ENCODE measurements at regions not wholly inside any gene's neighbourhood (a gene's known extent, or its start where the extent isn't known, plus 50 kb on each side); places are given as distances from the start of the nearest gene placed in this dataset.

DNA sequence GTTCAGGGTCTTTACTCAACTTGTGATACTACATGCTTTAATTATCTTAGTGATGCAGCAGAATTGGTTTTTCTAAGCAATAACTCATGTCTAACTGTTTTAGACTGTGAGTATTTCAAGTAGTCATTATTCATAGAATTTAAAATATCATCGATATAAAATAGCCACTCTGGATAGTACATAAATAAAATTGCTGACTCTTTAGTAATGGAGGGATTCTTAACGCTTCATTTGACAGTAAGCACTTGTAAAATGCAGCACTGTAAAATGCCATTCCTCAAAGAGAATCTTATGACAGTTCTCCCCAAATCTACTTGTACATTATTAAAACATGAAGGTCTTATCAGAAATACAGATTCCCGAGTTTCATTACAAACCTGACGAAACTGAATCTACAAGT, 262.8 kb upstream of the LRFN5 start:
- H3K4me3 Mint-ChIP-seq = no peak overlapping the region

More for the DNA sequence above, 262.8 kb upstream of the LRFN5 start:
- H3K27me3 ChIP-seq (ENCODE audit: insufficient read depth, low read length) = no peaks in the 10 kb centered on the region
- no peak overlapping the region for H3K4ac ChIP-seq (ENCODE audit: low read depth, low read length)
- H3K4me2 ChIP-seq (ENCODE audit: insufficient read depth, insufficient read length, low read length) = no peak overlapping the region
- H2BK12ac ChIP-seq (ENCODE audit: insufficient read length, low read depth, low read length) = no peak overlapping the region
- H3K4me1 ChIP-seq (ENCODE audit: insufficient read depth, low read length) = no peaks in the 10 kb centered on the region
- no peak overlapping the region for H2BK5ac ChIP-seq (ENCODE audit: insufficient read length, low read length)
- H3K9ac ChIP-seq (ENCODE audit: extremely low read depth, insufficient read length, low read length) = no peak overlapping the region
- no peak overlapping the region for H3K18ac ChIP-seq (ENCODE audit: insufficient read length, low read depth, low read length)
- TF ChIP-seq, protein P1, sequence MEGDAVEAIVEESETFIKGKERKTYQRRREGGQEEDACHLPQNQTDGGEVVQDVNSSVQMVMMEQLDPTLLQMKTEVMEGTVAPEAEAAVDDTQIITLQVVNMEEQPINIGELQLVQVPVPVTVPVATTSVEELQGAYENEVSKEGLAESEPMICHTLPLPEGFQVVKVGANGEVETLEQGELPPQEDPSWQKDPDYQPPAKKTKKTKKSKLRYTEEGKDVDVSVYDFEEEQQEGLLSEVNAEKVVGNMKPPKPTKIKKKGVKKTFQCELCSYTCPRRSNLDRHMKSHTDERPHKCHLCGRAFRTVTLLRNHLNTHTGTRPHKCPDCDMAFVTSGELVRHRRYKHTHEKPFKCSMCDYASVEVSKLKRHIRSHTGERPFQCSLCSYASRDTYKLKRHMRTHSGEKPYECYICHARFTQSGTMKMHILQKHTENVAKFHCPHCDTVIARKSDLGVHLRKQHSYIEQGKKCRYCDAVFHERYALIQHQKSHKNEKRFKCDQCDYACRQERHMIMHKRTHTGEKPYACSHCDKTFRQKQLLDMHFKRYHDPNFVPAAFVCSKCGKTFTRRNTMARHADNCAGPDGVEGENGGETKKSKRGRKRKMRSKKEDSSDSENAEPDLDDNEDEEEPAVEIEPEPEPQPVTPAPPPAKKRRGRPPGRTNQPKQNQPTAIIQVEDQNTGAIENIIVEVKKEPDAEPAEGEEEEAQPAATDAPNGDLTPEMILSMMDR (conservative IDR thresholded peaks at IDR 0.05) = no peak
- H4K20me1 ChIP-seq (ENCODE audit: control insufficient read depth, insufficient read depth, insufficient read length) = no peaks in the 10 kb centered on the region
- no CpG with 5 or more reads among the region's 4 CpGs for WGBS (ENCODE audit: extremely low coverage, insufficient read length, low lambda C conversion rate)
- no peak overlapping the region for H3K23ac ChIP-seq (ENCODE audit: insufficient read length, low read depth, low read length)
- no peak overlapping the region for H2BK120ac ChIP-seq (ENCODE audit: low read depth, low read length, poor library complexity, severe bottlenecking)
- H3K36me3 Mint-ChIP-seq (ENCODE audit: insufficient read depth in 1 of 3, low read depth in 3 of 3) = no peaks in the 10 kb centered on the region
- H3T11ph ChIP-seq (ENCODE audit: low read length) = no peak overlapping the region
- H3K9me3 Mint-ChIP-seq = no peaks in the 10 kb centered on the region; a peak in 1 of 5 replicates
- H3K56ac ChIP-seq (ENCODE audit: insufficient read length, low read depth, low read length) = no peak overlapping the region
- H2AFZ ChIP-seq (ENCODE audit: low read length) = no peak overlapping the region
- H2BK15ac ChIP-seq (ENCODE audit: low read depth, low read length) = no peak overlapping the region
- H3K79me1 ChIP-seq (ENCODE audit: insufficient read depth, low read depth, low read length, poor library complexity, severe bottlenecking) = no peaks in the 10 kb centered on the region
- no peaks in the 10 kb centered on the region for H3K23me2 ChIP-seq (ENCODE audit: insufficient read length, low read depth, low read length, poor library complexity, severe bottlenecking)
- no peaks in the 10 kb centered on the region for H3K79me2 ChIP-seq (ENCODE audit: insufficient read depth, low read length)
- H2BK20ac ChIP-seq (ENCODE audit: low read depth, low read length, poor library complexity, severe bottlenecking) = no peak overlapping the region
- H3K27ac Mint-ChIP-seq = no peak overlapping the region
- no peak overlapping the region for H4K91ac ChIP-seq (ENCODE audit: insufficient read length, low read depth, low read length)
- no peaks in the 10 kb centered on the region for H3K9me3 ChIP-seq (ENCODE audit: control insufficient read depth, low read depth, low read length)
- H4K5ac ChIP-seq (ENCODE audit: insufficient read length, low read depth, low read length) = no peak overlapping the region
- H3K27ac ChIP-seq (ENCODE audit: insufficient read length, low read depth, low read length) = no peak overlapping the region
- no peaks in the 10 kb centered on the region for H3K27me3 Mint-ChIP-seq (ENCODE audit: low read depth)
- no peak overlapping the region for H2AK5ac ChIP-seq (ENCODE audit: insufficient read length, low read length)
- no peaks in the 10 kb centered on the region for H3K4me1 Mint-ChIP-seq
- H3K14ac ChIP-seq (ENCODE audit: insufficient read depth, low read length) = no peak overlapping the region
- H4K8ac ChIP-seq (replicated peaks; ENCODE audit: insufficient read length, low read depth, low read length) = no peak overlapping the region
- DNase-seq = no peak
